T-helper 1 cell (primary cell): ENCODE measurements at regions not wholly inside any gene's neighbourhood (a gene's known extent, or its start where the extent isn't known, plus 50 kb on each side); places are given as distances from the start of the nearest gene placed in this dataset.
A peak's percentile ranks its signal among the peaks of the same experiment; 100 is the strongest.
"Not testable (repeated sequence)": the region's sequence is repeated elsewhere in the genome, so short reads cannot be mapped to it uniquely, and the experiment has no call there.

Experiments used
- DNase-seq, 5 donors: peaks; one replicate each; pipeline ENCODE4 v3.0.0-alpha.2; 2012 to 2020

- DNase-seq, result peak in 1 of 5 donors; percentile 1
Observed at GRCh38 chr9:71504636-71505035, 263.7 kb downstream of the CEMIP2 start.

- DNase-seq, result no peak
Observed at GRCh38 chr9:71498691-71499090, 269.6 kb downstream of the CEMIP2 start.

DNA sequence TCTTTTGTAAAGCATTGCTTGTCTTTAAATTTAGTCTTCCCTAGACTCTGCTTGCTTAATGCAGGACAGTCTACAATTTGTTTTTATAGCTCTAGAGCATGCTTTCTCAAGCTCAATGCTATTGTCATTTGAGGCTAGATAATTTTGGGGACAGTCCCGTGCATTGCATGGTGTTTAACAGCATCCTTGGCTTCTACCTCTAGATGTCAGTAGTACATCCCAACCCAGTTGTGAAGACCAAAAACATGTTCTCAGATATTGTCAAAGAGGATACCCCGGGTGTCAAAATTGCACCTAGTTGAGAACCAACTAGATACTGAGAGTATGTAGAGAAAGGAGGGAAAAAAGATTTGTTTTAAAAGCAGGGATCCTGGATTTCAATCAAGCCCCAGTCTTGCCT, 277.5 kb downstream of the CEMIP2 start:
- DNase-seq, result no peak

- no peak for DNase-seq
Observed at GRCh38 chr9:71487061-71487460, 281.3 kb downstream of the CEMIP2 start.

GRCh38 chr9:71485326-71485725, 283.0 kb downstream of the CEMIP2 start:
- no peak for DNase-seq

DNA sequence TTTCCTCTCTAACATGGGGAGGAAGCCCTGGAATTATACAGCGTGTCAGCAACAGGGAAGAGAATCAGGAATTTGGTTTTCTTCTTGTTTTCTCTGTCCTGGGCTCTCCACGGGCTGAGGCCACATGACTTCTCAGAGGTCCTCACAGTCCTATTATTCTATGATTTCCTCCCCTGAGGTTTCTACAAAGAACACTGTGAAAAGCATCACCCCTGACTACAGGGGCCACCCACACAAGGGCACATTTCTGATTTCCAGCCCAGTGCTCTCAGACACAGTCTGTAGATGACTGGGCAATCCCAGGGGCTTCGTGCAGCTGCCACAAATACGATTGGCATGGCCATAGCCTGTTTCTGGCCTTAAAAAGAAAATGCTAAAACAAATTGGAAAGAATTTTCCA, 284.9 kb downstream of the CEMIP2 start:
- no peak for DNase-seq

DNA sequence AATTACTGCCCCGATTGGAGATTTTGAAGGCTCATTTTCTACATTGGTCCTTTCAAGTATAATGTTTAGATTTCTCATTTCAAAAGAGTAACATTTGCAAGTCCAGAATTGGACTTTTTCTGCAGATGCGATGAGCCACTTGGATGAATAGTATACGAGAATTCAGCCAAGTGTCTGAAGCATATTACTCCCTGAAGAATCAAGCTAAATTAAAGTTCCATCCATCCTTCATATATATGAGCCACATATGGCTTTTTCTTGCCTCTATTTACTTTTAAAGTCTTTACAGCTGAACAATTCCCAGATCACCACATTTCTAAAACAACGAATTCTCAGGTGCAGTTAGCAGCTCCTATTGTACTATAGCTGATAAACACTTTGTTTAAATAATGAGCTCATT, 288.7 kb downstream of the CEMIP2 start:
- DNase-seq, result no peak

GRCh38 chr9:71472400-71472799, 295.9 kb downstream of the CEMIP2 start:
- no peak for DNase-seq

GRCh38 chr9:71465392-71465791, 302.9 kb downstream of the CEMIP2 start:
- DNase-seq, result no peak

DNA sequence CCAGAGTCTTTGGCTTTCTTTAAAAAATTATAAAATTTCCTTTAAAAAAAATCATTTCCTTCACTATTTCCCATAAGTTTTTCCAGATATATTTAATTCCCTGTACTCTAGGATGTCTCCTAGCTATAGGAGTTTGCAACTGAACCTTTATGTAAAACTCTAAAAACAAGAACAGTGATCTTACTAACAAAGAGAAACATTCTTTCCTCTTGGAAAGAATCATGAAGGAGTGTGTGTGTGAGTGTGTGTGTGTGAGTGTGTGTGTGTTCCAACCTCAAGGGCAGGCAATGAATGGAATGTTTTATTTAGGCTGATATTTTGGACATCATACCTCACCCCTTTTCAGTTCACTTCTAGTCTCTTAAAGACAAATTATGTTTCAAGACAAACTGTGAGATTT, 309.2 kb downstream of the CEMIP2 start:
- no peak for DNase-seq

DNA sequence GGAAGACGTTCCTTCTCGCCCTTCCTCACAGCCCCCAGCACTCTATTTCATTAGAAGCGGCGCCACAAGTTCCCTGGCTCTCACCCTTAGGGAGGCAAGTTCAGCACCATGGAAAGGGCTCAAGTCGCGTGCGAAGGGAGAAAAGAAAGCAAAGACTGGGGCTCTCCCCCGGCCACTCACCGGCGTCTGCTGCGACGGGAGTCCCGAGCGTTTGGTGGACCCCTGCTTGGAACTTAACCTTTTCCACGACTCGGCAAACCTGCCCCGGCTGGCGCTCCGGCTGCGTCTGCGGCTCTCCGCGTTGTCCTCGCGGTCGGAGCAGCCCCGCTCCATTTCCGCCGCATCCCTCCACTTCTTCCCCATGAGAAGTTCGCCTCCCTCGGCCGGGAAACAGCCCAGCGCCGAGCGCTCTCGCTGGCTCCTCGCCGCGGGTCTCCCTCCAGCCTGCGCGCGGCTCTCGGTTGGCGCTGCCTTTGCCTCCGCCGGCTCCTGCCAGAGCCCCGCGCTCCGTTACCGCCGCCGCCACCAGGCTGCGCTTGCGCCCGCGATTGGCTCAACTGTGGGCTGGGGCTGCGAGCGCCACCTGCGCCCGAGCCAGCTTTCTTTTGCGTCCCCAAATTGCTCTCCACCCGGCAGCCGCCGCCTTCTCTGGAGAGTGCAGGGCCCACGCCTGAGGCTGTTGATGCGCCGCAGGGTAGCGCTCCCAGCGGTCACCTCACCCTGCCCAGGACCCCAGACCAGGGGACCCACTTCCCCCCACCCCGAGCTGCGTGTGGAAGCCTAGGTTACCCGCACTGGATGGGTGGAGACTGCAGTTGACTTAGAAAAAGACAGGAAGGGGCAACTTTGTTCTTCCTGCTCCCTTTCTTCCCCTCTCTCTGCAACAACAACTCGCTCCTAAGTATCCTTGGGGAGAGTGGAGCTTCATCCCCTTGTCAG, 321.6 kb downstream of the CEMIP2 start:
- DNase-seq, result peak in 1 of 5 donors; percentile 16

GRCh38 chr9:71446106-71446472, 322.2 kb downstream of the CEMIP2 start:
- no peak for DNase-seq

DNA sequence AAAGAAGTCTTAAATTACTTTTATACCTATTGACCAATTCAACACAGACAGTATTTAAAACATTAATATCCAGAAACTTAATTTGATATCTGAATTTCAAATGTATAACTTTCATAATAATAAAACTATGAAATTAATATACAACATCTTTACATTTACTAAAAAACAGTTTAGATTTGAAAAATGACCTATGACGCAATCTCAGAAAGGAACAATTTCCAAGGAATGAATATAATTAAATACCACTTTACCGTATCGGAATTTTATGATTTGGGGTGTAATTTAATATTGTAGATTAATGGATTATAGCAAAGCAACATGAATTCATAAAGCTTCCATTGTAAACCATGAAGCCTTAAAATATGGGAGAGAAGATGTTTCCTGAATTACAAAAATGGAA, 321.5 kb upstream of the TRPM3 start:
- no peak for DNase-seq

- no peak for DNase-seq
Observed at GRCh38 chr9:71441266-71441665, 319.8 kb upstream of the TRPM3 start.

DNA sequence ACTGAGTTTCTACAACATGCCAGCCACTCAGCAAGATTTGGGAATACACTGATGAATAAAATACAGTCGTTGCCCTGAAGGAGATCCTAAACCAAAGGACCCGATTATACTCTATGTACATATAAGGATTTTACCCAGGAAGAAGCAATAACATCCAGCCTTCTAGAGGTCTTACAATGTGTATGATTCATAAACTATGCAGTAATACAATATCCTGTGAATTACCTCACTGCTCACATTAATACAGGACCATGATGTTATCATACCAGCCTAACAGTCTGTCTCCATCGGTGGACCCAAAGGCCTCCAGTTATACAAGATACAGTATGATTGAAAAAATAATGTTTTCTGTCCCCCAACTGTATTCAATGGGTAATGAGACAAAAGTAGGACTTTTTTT, 310.5 kb upstream of the TRPM3 start:
- DNase-seq, result no peak

DNA sequence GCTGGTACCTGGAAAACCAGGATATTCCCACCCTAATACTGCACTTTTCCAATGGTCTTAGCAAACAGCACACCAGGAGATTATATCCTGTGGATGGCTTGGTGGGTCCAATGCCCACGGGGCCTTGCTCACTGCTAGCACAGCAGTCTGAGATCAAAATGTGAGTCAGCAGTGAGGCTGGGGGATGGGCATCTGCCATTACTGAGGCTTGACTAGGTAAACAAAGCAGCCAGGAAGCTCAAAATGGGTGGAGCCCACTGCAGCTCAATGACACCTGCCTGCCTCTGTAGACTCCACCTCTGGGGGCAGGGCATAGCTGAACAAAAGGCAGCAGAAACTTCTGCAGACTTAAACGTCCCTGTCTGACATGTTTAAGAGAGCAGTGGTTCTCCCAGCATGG, 285.9 kb upstream of the TRPM3 start:
- DNase-seq, result not testable (repeated sequence)

GRCh38 chr9:71403106-71403505, 281.7 kb upstream of the TRPM3 start:
- DNase-seq, result no peak

GRCh38 chr9:71393005-71393404, 271.6 kb upstream of the TRPM3 start:
- no peak for DNase-seq

DNA sequence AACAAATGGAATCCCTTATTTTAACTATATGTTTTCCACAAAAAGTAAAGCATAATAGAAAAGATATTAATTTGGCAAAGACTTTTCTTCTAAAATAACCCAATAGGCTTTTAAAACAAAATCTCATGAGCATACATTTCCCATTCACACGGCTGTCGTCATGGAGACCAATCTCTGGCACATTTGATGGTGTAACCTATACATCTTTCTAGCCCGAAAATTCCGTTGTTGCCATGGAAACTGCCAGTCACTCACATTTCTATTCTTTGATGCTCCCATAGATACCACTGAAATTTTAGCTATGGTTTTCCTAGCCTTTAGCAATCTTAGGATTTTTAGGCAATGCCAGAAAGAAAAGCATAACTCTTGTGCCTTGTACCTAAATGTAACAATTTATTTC, 262.9 kb upstream of the TRPM3 start:
- DNase-seq, result no peak

DNA sequence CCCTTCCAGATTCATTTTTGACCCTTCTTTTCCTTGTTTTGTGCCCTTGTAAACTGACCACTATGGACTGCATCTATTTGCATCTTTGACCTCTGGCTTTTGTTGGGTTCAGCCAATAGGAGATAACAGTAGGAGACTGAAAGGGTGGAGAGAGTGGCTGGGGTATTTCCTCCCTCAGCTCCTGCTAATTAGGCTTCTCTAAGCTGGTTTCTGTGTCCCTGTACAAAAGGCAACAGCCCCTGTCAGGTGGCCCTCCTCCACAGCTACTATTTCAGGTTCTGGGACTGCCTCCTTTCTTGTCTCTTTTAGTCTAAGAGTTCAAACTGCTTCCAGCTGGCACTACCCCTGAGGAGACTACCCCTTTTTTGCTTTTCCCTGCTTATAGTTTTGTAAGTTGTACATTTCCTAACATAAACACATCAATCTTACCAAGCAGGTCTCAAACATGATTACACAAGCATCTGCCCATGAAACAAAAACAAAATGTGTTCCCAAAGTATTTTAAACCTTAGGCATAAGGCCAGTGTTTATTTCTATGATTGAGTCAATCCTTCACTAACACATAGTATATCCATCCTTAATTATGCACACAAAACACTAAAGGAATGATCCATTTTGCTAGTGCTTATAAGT, 262.0 kb upstream of the TRPM3 start:
- no peak for DNase-seq

DNA sequence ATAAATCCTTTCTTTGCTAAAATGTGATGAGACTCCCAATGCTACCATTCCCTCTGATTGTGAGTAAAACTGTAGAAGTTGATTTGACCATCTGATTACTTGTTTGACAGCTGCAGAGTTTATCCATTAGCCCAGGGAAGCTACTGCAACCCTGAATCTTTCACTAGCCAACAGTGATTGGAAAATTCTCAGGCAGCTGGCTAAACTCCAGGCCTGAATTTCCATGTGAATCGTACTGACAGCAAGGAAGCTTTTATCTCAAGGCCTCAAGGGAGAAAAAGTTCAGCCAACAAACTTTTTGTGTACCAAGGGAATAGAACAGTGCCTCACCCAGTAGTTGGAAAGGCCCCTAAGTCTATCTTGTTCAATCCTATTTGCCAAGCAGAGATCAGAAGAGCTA, 246.7 kb upstream of the TRPM3 start:
- DNase-seq, result no peak

DNA sequence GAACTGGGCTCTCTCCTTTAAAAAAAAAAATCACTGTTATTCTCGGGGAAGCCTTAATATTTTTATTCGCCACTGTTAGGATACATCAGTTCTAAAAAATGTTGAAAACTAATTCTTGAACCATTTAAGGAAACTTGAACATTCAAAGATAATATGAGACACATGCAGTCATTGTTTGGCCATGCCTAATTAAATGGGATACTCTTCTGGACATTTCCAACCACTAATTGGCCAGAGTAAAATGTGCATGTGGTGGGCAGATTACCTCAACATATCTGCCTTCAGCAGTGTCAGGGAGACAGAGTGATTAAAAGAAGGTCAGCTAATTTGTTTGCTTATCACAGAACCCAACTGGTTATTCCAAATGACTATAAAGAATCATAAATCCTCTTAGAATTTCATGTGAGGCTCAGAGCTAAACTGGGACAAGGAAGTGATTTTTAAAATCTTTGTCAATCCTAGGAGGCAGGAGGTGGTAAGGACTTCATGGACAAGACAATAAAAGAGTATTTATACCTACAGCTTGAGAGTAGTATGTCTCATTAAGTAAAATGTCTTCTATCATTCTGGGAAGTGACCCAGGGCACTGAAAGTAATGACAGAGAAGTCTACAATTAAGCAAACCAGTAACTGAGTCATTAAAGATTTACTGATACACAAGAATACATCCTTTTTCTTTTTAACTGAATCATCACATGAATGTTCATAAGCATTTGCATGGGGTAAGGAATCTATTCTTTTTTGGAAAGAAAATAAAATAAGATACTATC, 242.9 kb upstream of the TRPM3 start:
- DNase-seq, result no peak

DNA sequence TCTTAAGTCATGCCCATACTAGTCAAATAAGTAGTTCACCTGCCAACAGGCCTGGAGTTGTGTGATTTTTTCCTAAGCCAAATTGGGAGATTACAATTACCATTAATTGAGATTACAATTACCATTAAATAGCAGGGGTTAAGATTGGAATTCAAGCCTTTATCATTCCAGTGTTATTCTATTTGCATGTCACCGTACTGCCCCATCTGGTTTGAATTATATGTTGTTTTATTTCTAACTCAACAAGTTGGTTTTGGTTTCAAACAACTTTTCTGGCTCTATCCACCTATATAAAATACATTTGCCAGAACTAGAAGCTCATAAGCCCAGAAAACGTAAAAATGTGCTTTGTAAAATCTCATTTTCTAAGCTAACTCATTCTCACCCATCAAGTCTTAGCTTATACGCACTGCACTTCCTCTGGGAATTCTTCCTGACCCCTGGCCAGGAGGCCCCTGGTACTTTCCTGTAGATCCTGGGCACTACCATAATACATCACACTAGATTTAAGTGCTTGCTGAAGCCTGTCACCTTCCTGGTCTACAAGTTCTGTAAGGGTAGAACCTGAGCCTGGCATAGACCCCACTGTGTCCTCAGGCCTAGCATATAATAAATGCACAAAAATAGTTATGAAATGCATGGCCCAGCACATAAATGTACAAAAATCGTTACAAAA, 242.0 kb upstream of the TRPM3 start:
- DNase-seq, result no peak
